Omental fat pad (tissue), 3 donors: ENCODE measurements at regions not wholly inside any gene's neighbourhood (a gene's known extent, or its start where the extent isn't known, plus 50 kb on each side); places are given as distances from the start of the nearest gene placed in this dataset.

Source experiments
- ATAC-seq: fragments of 150-250 bp; one replicate; pipeline ENCODE4 v1.9.1; 2016; ENCODE audit warnings: mild to moderate bottlenecking, moderate library complexity; ENCODE audit not compliant: low FRiP score
- DNase-seq: peaks from one replicate; pipeline ENCODE4 v3.0.0-alpha.2; 2019; ENCODE audit warnings: low spot score
- CTCF ChIP-seq, 3 donors: fragments of 450-650 bp; IDR thresholded peaks; one replicate each; pipeline ENCODE4 v1.5.1; 2016 to 2017; ENCODE audit warnings: antibody characterized with exemption in 3 of 3, mild to moderate bottlenecking in 3 of 3, moderate library complexity in 2 of 3

GRCh38 chr10:28920091-28920490 lies 242.8 kb downstream of the BAMBI start:
- ATAC-seq (no peak), DNase-seq (no peak)
- no peak for TF ChIP-seq CTCF (IDR thresholded peaks at IDR 0.05)

GRCh38 chr10:28922127-28922526 lies 244.8 kb downstream of the BAMBI start:
- ATAC-seq, result no peak

GRCh38 chr10:28922861-28923260 lies 245.5 kb downstream of the BAMBI start:
- ATAC-seq (no peak), DNase-seq (no peak)
- no peak for TF ChIP-seq CTCF (IDR thresholded peaks at IDR 0.05)

More at GRCh38 chr10:28922127-28922526, 244.8 kb downstream of the BAMBI start:
- DNase-seq, result no peak
- TF ChIP-seq CTCF (IDR thresholded peaks at IDR 0.05), result no peak

GRCh38 chr10:28924717-28925116 lies 247.4 kb downstream of the BAMBI start:
- ATAC-seq, result no peak
- DNase-seq, result no peak
- no peak for TF ChIP-seq CTCF (IDR thresholded peaks at IDR 0.05)

- no peak for DNase-seq
- TF ChIP-seq CTCF (IDR thresholded peaks at IDR 0.05), result no peak
- ATAC-seq, result no peak
Measured at GRCh38 chr10:28925121-28925663, 247.9 kb downstream of the BAMBI start.

- ATAC-seq, result no peak
- no peak for DNase-seq
- TF ChIP-seq CTCF (IDR thresholded peaks at IDR 0.05), result no peak
Measured at GRCh38 chr10:28926932-28927331, 249.6 kb downstream of the BAMBI start.

- no peak for TF ChIP-seq CTCF (IDR thresholded peaks at IDR 0.05)
- ATAC-seq, result no peak
- no peak for DNase-seq
Measured at GRCh38 chr10:28928484-28928883, 251.2 kb downstream of the BAMBI start.
